Pancreas (tissue), 10 donors: ENCODE measurements at regions not wholly inside any gene's neighbourhood (a gene's known extent, or its start where the extent isn't known, plus 50 kb on each side); places are given as distances from the start of the nearest gene placed in this dataset.

Source experiments
- ATAC-seq, 4 donors: fragments of 200-7000 bp; cut with Tn5 transposase; one replicate each; pipeline versions ENCODE4 v1.8.0 to v1.9.1; 2020; ENCODE audit warnings: mild to moderate bottlenecking in 4 of 4, moderate library complexity in 4 of 4
- DNase-seq, 6 donors: peaks; one replicate each; pipeline ENCODE4 v3.0.0-alpha.2; 2020
- FAIRE-seq: peaks from 2 replicates; lab custom pipeline; 2012; peaks lifted over from hg19 to GRCh38; lab: Jason Lieb, UNC
- H3K27ac ChIP-seq, 4 donors: fragments of 200-600 bp; sonication (generic); 1 replicate in 3 of 4; 2 replicates in 1 of 4; pipeline versions ENCODE4 v1.5.0 to v1.8.0; 2020
- H3K27me3 ChIP-seq, 4 donors: fragments of 200-600 bp; one replicate each; pipeline ENCODE4 v1.8.0; 2021
- H3K36me3 ChIP-seq, 3 donors: fragments of 200-600 bp; sonication (generic) in 1 of 3; one replicate each; pipeline versions ENCODE4 v1.5.0 to v1.8.0; 2020 to 2021
- H3K4me1 ChIP-seq, 3 donors: fragments of 200-600 bp; one replicate each; pipeline ENCODE4 v1.8.0; 2021
- H3K4me3 ChIP-seq, 4 donors: fragments of 200-600 bp; sonication (generic) in 2 of 4; one replicate each; pipeline versions ENCODE4 v1.5.0 to v1.8.0; 2020 to 2021
- H3K9me3 ChIP-seq, 4 donors: fragments of 200-600 bp; one replicate each; pipeline ENCODE4 v1.8.0; 2021
- CTCF ChIP-seq, 4 donors: fragments of 200-600 bp; sonication (generic) in 3 of 4; IDR thresholded peaks; one replicate each; pipeline versions ENCODE4 v1.5.0 to v1.8.0; 2021; ENCODE audit warnings: antibody characterized with exemption in 4 of 4
- WGBS, 2 donors: extraction: QIAGEN DNeasy Blood & Tissue Kit; methylation state at CpG; one replicate each; pipeline ENCODE4 v1.1.7; 2013; 5-methylcytosine and 5-hydroxymethylcytosine counted together
- intact Hi-C, 3 donors: fragments of 100-400 bp; cut with DNase I; formaldehyde crosslinking; loops; one replicate each; pipeline versions ENCODE4 v1.11.1 to v1.14.2; 2022
- donor health status: healthy with polysubstance abuse.
- donor health status: DM: no; HTN: no; CAD: no; lungs with moderate emphysema.
- donor health status: DM: no; HTN: no; CAD: no.
- donor health status: control.
- donor health status: control.
- donor health status: Bipolar disorder and iron deficiency.
- donor health status: DM: yes; HTN: yes; CAD: no.
- donor health status: DM: no; HTN: no; CAD: no.
- donor health status: DM: no; HTN: no; CAD: no.
- donor health status: DM: yes; HTN: yes; CAD: no.

- Histone ChIP-seq H3K27me3 (no peaks in the 10 kb centered on the region), H3K36me3 (no peaks in the 10 kb centered on the region), H3K9me3 (no peaks in the 10 kb centered on the region), H3K4me3 (no peak overlapping the region), H3K27ac (no peak overlapping the region), H3K4me1 (no peaks in the 10 kb centered on the region)
- intact Hi-C loops = no loop called here
- ATAC-seq (no peak), FAIRE-seq (no peak), DNase-seq (no peak)
- 66 to 68% methylated on average over 25 of the region's 25 CpGs for WGBS, 2 donors
- no peak for TF ChIP-seq CTCF (IDR thresholded peaks at IDR 0.05)
Measured at GRCh38 chr10:83222832-83223742, 916.2 kb upstream of the GHITM start.

GRCh38 chr10:83225781-83226180, 913.5 kb upstream of the GHITM start:
- no peak for FAIRE-seq
- no peak for TF ChIP-seq CTCF (IDR thresholded peaks at IDR 0.05)

GRCh38 chr10:83229991-83230390, 909.3 kb upstream of the GHITM start:
- DNase-seq (no peak), FAIRE-seq (no peak), ATAC-seq (no peak)
- Histone ChIP-seq H3K9me3 (no peaks in the 10 kb centered on the region), H3K27me3 (no peaks in the 10 kb centered on the region), H3K4me3 (no peak overlapping the region), H3K27ac (no peak overlapping the region), H3K36me3 (no peaks in the 10 kb centered on the region), H3K4me1 (no peaks in the 10 kb centered on the region)
- 71 to 86% methylated on average over 8 of the region's 8 CpGs for WGBS, 2 donors
- intact Hi-C loops = no loop called here
- no peak for TF ChIP-seq CTCF (IDR thresholded peaks at IDR 0.05)

More at GRCh38 chr10:83225781-83226180, 913.5 kb upstream of the GHITM start:
- DNase-seq (no peak), ATAC-seq (no peak)
- no peaks in the 10 kb centered on the region for H3K9me3 ChIP-seq
- H3K4me1 ChIP-seq = no peaks in the 10 kb centered on the region
- intact Hi-C loops = no loop called here
- no peak overlapping the region for H3K4me3 ChIP-seq
- H3K27ac ChIP-seq = no peak overlapping the region
- H3K36me3 ChIP-seq = no peaks in the 10 kb centered on the region
- H3K27me3 ChIP-seq = no peaks in the 10 kb centered on the region
- 39 to 46% methylated on average over 4 of the region's 4 CpGs for WGBS, 2 donors

GRCh38 chr10:83233691-83234090, 905.6 kb upstream of the GHITM start:
- no peaks in the 10 kb centered on the region for H3K9me3 ChIP-seq
- intact Hi-C loops = no loop called here
- DNase-seq (no peak), FAIRE-seq (no peak), ATAC-seq (no peak)
- no peaks in the 10 kb centered on the region for H3K36me3 ChIP-seq
- 54 to 80% methylated on average over 1 of the region's 1 CpG for WGBS, 2 donors
- H3K4me3 ChIP-seq = no peak overlapping the region
- no peak for TF ChIP-seq CTCF (IDR thresholded peaks at IDR 0.05)
- no peak overlapping the region for H3K27ac ChIP-seq
- H3K4me1 ChIP-seq = no peaks in the 10 kb centered on the region
- no peaks in the 10 kb centered on the region for H3K27me3 ChIP-seq

GRCh38 chr10:83248106-83248631, 891.1 kb upstream of the GHITM start:
- ATAC-seq = no peak
- no peak for TF ChIP-seq CTCF (IDR thresholded peaks at IDR 0.05)
- Histone ChIP-seq H3K4me1 (no peaks in the 10 kb centered on the region), H3K27me3 (no peaks in the 10 kb centered on the region), H3K36me3 (no peaks in the 10 kb centered on the region), H3K9me3 (no peaks in the 10 kb centered on the region), H3K4me3 (no peak overlapping the region), H3K27ac (no peak overlapping the region)
- intact Hi-C loops = no loop called here
- WGBS, 2 donors = 42 to 43% methylated on average over 4 of the region's 4 CpGs
- DNase-seq = no peak
- FAIRE-seq = no peak
